Activated T-cell treated with anti-CD3 and anti-CD28 coated beads, Interleukin-2, amount 50 U/mL, for 48 hours (primary cell): ENCODE measurements at regions not wholly inside any gene's neighbourhood (a gene's known extent, or its start where the extent isn't known, plus 50 kb on each side); places are given as distances from the start of the nearest gene placed in this dataset.
A peak's percentile ranks its signal among the peaks of the same experiment; 100 is the strongest.
"Not testable (repeated sequence)": the region's sequence is repeated elsewhere in the genome, so short reads cannot be mapped to it uniquely, and the experiment has no call there.

Experiments
- DNase-seq, 2 experiments: peaks; one replicate each; pipeline ENCODE4 v3.0.0-alpha.2; 2020

DNA sequence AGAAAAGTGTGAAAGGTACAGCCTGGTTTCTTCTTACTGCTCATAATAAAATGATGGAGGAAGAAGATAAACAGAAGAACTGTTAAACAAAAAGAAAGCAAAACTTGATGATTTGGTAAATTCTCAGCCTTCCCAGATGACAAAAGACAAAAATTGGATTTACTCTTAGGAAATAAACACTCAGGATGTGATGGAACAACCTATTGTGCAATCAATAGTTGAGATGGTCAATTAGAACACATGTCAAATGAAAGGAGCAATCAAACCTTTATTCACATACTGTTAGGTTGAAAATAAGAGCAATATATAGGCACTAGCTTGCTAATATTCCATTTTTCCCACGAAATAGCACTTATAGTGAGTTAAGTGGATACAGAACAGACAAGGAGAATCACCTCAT is 1174.0 kb upstream of the SLC39A10 start:
- no peak for DNase-seq

- DNase-seq: no peak
Measured at GRCh38 chr2:194465641-194466040, 1191.4 kb upstream of the SLC39A10 start.

GRCh38 chr2:194464964-194465638 is 1191.9 kb upstream of the SLC39A10 start:
- peak in 1 of 2 experiments; percentile 15 for DNase-seq

DNA sequence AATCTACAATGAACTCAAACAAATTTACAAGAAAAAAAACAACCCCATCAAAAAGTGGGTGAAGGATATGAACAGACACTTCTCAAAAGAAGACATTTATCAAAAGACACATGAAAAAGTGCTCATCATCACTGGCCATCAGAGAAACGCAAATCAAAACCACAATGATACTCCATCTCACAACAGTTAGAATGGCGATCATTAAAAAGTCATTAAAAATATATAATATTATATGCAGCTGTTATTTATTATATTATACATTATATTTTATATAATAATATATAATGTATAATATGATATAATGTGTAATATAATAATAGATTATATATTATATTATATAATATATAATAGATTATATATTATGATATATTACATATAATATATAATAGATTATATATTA is 1194.1 kb upstream of the SLC39A10 start:
- not testable (repeated sequence) for DNase-seq

- no peak for DNase-seq
Measured at GRCh38 chr2:194455358-194455757, 1201.7 kb upstream of the SLC39A10 start.

- DNase-seq: no peak
Measured at GRCh38 chr2:194452504-194452903, 1204.5 kb upstream of the SLC39A10 start.

DNA sequence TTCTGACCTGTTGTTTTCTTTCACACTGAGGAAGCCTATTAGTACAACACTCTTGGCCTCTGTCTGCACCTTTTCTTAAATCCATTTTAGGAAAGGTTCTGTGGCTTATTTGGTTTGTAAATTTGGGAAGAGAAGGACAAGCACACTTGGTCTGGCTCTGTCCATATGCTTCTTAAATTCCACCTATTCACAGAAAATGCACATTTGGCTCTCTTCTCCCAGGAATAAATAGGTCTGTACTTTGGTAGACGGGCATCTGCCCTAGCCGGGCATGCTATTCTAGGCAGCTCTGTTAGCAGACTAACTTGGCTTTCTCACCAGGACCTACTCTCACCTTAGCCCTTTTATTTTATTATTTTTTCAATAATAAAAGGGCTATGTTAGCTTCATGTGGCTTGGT is 1211.8 kb upstream of the SLC39A10 start:
- no peak for DNase-seq

DNA sequence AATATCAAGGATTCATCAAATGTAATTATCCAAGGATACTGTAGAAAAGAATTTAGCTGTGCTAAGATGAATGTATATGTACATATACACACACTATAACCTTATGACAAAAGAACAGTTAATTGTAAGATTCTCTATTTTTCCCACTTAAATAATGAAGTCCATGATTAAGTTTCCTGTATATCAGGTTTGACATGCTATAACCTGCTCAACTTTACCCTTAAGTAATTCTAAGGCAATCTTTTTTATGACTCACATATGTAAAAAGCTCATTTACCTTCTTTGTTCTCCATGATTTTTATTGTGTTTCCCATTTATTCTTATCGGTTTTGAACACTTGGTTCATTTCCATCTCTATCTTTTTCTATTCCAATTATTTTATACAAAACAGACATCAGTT is 1213.1 kb upstream of the SLC39A10 start:
- no peak for DNase-seq

DNA sequence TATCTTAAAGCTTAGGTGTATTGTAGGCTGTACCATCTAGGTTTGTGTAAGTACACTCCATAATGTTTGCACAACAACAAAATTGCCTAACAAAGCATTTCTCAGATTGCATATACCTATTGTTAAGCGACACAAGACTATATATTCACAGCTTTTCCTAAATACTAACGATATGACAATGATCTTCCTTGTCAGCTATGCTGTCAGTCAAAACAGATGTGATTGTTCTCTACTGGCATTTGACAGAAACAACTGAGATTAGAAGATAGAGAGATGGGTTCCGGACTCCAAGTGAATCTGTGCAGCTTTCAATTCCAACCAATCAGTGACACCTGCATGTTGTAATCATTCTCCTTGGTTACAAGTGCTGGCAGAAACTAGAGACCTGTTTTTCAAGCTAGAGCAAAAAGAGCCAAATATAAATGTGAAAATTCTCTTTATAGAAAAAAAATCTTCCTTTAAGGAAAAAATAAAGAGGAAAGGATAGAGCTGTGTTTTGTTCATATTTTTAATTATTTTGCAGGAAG is 1232.3 kb upstream of the SLC39A10 start:
- no peak for DNase-seq

GRCh38 chr2:194411221-194411620 is 1245.8 kb upstream of the SLC39A10 start:
- no peak for DNase-seq

DNA sequence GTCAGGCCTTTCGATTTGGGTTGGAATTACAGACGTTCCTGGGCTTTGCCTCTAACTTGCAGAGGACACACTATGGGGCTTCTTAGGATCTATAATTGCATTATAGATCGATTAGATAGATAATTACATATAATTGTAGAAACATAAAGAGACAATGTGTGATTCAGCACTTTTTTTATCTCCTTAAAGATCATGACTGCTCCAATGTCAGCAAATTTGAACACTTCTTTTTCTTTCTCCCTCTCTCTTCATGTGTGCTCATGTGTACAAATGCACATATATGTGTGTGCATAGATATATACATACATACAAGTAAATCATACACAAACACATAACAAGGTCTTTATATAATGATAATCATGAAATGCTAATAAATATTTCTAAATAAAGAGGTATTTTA is 1261.2 kb upstream of the SLC39A10 start:
- DNase-seq: no peak

DNA sequence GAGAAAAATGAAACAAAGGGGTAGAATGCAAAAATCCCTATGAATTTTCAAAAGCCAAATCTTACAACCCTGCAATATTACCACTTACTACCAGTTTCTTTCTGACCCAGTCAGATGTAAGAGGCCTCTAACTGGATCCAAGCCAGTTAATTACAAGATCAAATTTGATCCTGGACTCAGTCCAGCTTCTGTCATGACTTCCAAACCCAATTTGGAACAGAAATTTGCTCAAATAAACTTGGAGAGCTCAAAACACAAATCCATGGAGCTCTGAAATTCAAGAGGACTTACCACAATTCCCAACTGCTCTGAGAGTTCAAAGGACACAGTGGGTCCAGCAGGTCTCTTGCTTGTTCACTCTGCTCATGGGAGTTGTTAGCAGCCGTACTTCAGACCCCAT is 1271.7 kb upstream of the SLC39A10 start:
- DNase-seq: no peak

- no peak for DNase-seq
Measured at GRCh38 chr2:194383401-194383800, 1273.6 kb upstream of the SLC39A10 start.

- DNase-seq: no peak
Measured at GRCh38 chr2:194382221-194382620, 1274.8 kb upstream of the SLC39A10 start.

DNA sequence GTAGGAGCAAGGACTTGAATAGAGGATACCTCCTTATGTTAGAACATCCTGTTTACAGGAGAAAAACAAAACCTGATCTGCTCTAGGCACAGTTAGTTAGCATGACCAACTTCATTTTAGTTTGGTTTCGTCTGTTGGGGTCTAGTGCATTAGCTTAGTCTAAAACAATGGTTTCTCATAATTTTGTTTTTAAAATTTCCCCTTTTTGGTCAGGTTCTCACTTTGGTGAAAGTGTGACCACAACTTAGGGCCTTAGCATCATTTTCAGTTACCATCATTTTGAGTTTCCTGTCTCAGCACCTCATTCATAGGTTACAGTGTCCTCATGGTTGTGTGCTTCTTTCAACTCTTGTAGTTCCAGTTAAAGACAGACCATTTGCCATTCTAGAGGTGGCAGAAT is 1277.0 kb upstream of the SLC39A10 start:
- no peak for DNase-seq

- not testable (repeated sequence) for DNase-seq
Measured at GRCh38 chr2:194367390-194367789, 1289.6 kb upstream of the SLC39A10 start.

GRCh38 chr2:194363878-194364277 is 1293.1 kb upstream of the SLC39A10 start:
- no peak for DNase-seq

DNA sequence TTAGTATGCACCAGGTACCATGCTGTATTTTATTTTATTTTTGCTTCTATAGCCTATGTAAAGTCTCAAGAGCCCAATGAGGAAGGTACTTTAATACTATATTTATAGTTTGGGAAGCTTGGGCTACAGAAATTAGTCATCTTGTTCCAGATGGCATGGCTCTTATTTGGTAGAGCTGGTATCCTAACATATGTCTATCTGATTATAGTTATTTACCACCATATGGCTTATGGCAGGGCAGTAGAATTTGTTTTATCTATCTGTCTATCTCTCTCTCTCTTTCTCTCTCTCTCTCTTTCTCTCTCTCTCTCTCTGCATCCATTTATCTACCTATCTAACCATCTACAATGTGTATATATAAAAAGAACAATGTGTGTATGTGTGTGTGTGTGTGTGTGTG is 1293.7 kb upstream of the SLC39A10 start:
- no peak for DNase-seq

GRCh38 chr2:194352505-194352904 is 1304.5 kb upstream of the SLC39A10 start:
- no peak for DNase-seq

- DNase-seq: no peak
Measured at GRCh38 chr2:194346193-194346592, 1310.8 kb upstream of the SLC39A10 start.

GRCh38 chr2:194345347-194345746 is 1311.7 kb upstream of the SLC39A10 start:
- DNase-seq: no peak

DNA sequence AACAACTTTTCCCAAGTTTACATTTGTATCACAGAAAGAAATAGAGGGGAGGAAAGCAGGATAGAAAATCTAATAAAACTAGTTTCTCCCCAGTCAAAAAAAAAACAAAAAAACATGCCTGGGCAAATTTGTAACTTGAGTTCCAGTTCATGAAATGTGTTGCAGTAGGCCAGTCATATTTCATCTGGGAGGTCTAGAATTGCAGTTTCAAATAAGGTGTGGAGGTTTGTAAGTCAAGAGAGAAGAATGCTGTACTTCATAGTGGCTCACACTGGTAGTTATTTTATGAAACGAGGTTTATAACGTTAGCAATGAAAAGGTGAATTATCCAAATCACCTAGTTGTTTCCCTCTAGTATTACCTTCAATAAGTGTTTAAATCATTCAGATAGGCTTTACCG is 1313.9 kb upstream of the SLC39A10 start:
- no peak for DNase-seq

GRCh38 chr2:194332799-194333490 is 1324.1 kb upstream of the SLC39A10 start:
- no peak for DNase-seq

DNA sequence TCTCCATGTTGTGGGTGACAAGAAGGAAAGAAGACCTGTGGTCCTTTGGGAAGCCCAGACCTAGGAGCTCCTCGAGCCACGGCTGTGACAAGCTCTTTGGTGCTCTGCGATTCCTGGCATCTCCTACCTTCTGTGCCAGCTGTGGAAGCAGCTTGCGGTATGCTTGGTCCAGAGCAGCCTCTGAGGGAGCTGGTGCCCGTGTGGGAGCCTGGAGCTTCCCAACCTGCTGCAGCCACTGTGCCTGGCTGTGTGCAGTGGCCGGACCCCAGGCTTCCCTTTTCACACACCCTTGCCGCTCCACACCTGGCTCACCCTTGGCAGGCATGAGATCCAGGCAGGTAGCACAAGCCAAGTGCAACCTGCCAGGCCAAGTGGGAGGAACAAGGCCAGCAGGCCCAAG is 1328.6 kb upstream of the SLC39A10 start:
- no peak for DNase-seq
